ENCODE measurements at regions not wholly inside any gene's neighbourhood (a gene's known extent, or its start where the extent isn't known, plus 50 kb on each side); places are given as distances from the start of the nearest gene placed in this dataset.

- TF ChIP-seq CTCF (IDR thresholded peaks at IDR 0.05) = no peak
- TF ChIP-seq EP300 (IDR thresholded peaks at IDR 0.05) = no peak
- no peak for TF ChIP-seq POLR2A (IDR thresholded peaks at IDR 0.05)
Measured at GRCh38 chr13:85142351-85142927, 656.8 kb downstream of the SLITRK6 start.

All from tibial nerve (tissue), 4 donors.